T-cell (primary cell): ENCODE measurements at regions not wholly inside any gene's neighbourhood (a gene's known extent, or its start where the extent isn't known, plus 50 kb on each side); places are given as distances from the start of the nearest gene placed in this dataset.

Experiments used
- ATAC-seq, 4 experiments: fragments of 200-7000 bp in 3 of 4; fragments of 150-1000 bp in 1 of 4; cut with Tn5 transposase; replicated peaks in 1 of 4; 1 replicate in 3 of 4; 2 replicates in 1 of 4; pipeline ENCODE4 v1.10.0; 2021; ENCODE audit warnings: moderate library complexity in 3 of 4, mild to moderate bottlenecking in 2 of 4, moderate number of reproducible peaks in 1 of 4
- CTCF ChIA-PET, 2 donors: fragments of 300-600 bp; sonication (Branson Sonifier 250); formaldehyde crosslinking; loops; one replicate each; lab custom pipeline; 2022; ENCODE audit warnings: antibody characterized with exemption in 2 of 2; lab: Charles Lee
- POLR2A ChIA-PET, 2 donors: fragments of 300-600 bp; sonication (Branson Sonifier 250); formaldehyde crosslinking; loops; one replicate each; lab custom pipeline; 2022; ENCODE audit warnings: antibody characterized with exemption in 2 of 2; lab: Charles Lee
- DNase-seq, 35 experiments: peaks; one replicate each; pipeline versions ENCODE4 v3.0.0 to v3.0.0-alpha.2; 2013 to 2023
- H3K27ac ChIP-seq: one replicate; pipeline ENCODE4 v1.5.1; 2013; ENCODE audit warnings: low read length
- H3K27me3 ChIP-seq, 2 experiments: replicated peaks in 1 of 2; 1 replicate in 1 of 2; 2 replicates in 1 of 2; pipeline versions ENCODE4 v1.6.1 to v1.7.0; 2013; ENCODE audit warnings: low read length in 1 of 2, mixed read lengths in 1 of 2; ENCODE audit not compliant: control insufficient read depth in 2 of 2, insufficient read depth in 2 of 2; ENCODE audit errors: extremely low read depth in 1 of 2
- H3K36me3 ChIP-seq, 2 donors: 1 replicate in 1 of 2; 2 replicates in 1 of 2; pipeline versions ENCODE4 v1.6.1 to v1.7.0; 2013; ENCODE audit warnings: low read length in 1 of 2; ENCODE audit not compliant: control insufficient read depth in 2 of 2, insufficient read depth in 1 of 2; ENCODE audit errors: extremely low read depth in 1 of 2
- H3K4me1 ChIP-seq, 2 experiments: 1 replicate in 1 of 2; 2 replicates in 1 of 2; pipeline versions ENCODE4 v1.6.1 to v1.7.0; 2013; ENCODE audit warnings: low read length in 2 of 2, mixed read lengths in 1 of 2; ENCODE audit not compliant: insufficient read depth in 2 of 2, control insufficient read depth in 1 of 2; ENCODE audit errors: extremely low read depth in 1 of 2
- H3K4me3 ChIP-seq, 2 donors: 1 replicate in 1 of 2; 2 replicates in 1 of 2; pipeline versions ENCODE4 v1.5.1 to v1.7.0; 2013; ENCODE audit warnings: mild to moderate bottlenecking in 2 of 2, low read length in 1 of 2, moderate library complexity in 1 of 2; ENCODE audit not compliant: control insufficient read depth in 1 of 2; ENCODE audit errors: extremely low read depth in 1 of 2
- H3K9me3 ChIP-seq: 2 replicates; pipeline ENCODE4 v1.7.0; 2013
- H3K27ac Mint-ChIP-seq, 2 donors: one replicate each; pipeline ENCODE4 v1.8.0; 2020 to 2021; ENCODE audit warnings: mild to moderate bottlenecking in 2 of 2, mixed read lengths in 2 of 2
- H3K27me3 Mint-ChIP-seq, 2 donors: one replicate each; pipeline ENCODE4 v1.8.0; 2021 to 2022; ENCODE audit warnings: mixed read lengths in 2 of 2
- H3K36me3 Mint-ChIP-seq: one replicate; pipeline ENCODE4 v1.8.0; 2021; ENCODE audit warnings: mixed read lengths
- H3K4me1 Mint-ChIP-seq, 3 donors: one replicate each; pipeline ENCODE4 v1.8.0; 2020 to 2022; ENCODE audit warnings: mixed read lengths in 3 of 3, mild to moderate bottlenecking in 1 of 3
- H3K4me3 Mint-ChIP-seq, 3 donors: one replicate each; pipeline ENCODE4 v1.8.0; 2020 to 2022; ENCODE audit warnings: mild to moderate bottlenecking in 3 of 3, mixed read lengths in 3 of 3, moderate library complexity in 3 of 3
- H3K9me3 Mint-ChIP-seq, 3 donors: one replicate each; pipeline ENCODE4 v1.8.0; 2020 to 2022; ENCODE audit warnings: mixed read lengths in 3 of 3
- WGBS: methylation state at CpG from one replicate; pipeline ENCODE4 v1.1.5; 2013; ENCODE audit warnings: missing lambda C conversion rate; ENCODE audit not compliant: insufficient coverage; 5-methylcytosine and 5-hydroxymethylcytosine counted together

DNA sequence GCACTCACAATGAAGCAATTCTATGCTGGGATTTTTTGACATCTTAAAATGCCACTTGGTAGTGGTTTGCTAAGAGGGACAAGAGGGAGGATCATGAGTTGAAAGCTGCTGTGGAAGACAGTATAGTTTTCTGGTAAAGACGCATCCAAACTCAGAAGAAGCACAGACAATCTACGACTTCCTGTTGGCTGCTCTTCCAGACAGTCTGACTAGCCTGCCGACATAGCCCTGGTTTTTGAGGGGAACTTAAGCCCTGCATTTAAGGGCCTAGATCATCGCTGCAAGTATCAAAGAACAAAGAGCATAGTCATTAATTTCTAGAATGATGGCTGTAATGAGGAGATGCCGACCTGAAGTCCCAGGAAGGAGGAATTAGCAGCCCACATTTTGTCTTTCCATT lies 99.9 kb upstream of the IKZF1 start:
- peaks cover 35 to 46% of the 10 kb centered on the region in 2 experiments for H3K4me1 ChIP-seq
- POLR2A ChIA-PET: no interaction called here
- no peaks in the 10 kb centered on the region for H3K36me3 Mint-ChIP-seq
- H3K27me3 ChIP-seq: no peaks in the 10 kb centered on the region
- no peaks in the 10 kb centered on the region for H3K36me3 ChIP-seq
- 35% methylated on average over 4 of the region's 5 CpGs for WGBS
- H3K27me3 Mint-ChIP-seq: no peaks in the 10 kb centered on the region
- H3K27ac Mint-ChIP-seq: peak overlapping the region; percentile 91 to 93
- DNase-seq (peak in 8 of 35 experiments; percentile 16 to 58 (median 29)), ATAC-seq (peak in 2 of 4 experiments; percentile 20 to 56)
- H3K27ac ChIP-seq: no peak overlapping the region
- H3K4me3 Mint-ChIP-seq: peak overlapping the region in 1 of 3 donors; percentile 66
- CTCF ChIA-PET: interaction anchor here (0.7 to 3.9 kb wide), 22 partner anchors 56 to 426 kb away, joined by 3 to 103 read pairs (median 6); no protein-coding TSS in a partner anchor
- H3K9me3 Mint-ChIP-seq: no peaks in the 10 kb centered on the region
- no peaks in the 10 kb centered on the region for H3K9me3 ChIP-seq
- peaks cover 56 to 63% (median 63%) of the 10 kb centered on the region in 3 donors for H3K4me1 Mint-ChIP-seq
- no peak overlapping the region for H3K4me3 ChIP-seq

DNA sequence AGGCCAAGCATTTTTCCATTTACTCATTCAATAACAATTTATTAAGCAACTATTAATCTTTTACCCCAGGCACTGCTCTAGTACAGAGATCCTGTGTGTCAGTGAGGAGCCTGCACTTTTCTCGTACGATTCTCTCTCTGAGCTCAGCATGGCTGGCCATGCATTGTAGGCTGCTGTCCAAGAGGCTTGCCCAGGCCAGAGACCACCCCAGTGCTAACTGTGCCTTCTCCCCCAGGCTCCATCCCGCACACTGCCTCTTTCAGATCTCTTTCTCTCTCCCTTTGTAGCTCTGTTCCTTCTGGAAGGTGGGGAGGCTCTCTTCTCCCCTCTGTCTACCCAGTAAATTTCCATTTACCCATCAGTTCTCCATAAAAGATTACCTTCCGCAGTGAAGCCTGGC lies 101.0 kb upstream of the IKZF1 start:
- WGBS: 100% methylated on average over 2 of the region's 4 CpGs
- H3K36me3 ChIP-seq: no peaks in the 10 kb centered on the region
- DNase-seq (no peak), ATAC-seq (no peak)
- Mint-ChIP-seq H3K27ac (peak overlapping the region; percentile 91 to 93), H3K4me3 (no peak overlapping the region), H3K36me3 (no peaks in the 10 kb centered on the region), H3K9me3 (no peaks in the 10 kb centered on the region), H3K27me3 (no peaks in the 10 kb centered on the region), H3K4me1 (peaks cover 48 to 53% (median 53%) of the 10 kb centered on the region in 3 donors)
- no peaks in the 10 kb centered on the region for H3K27me3 ChIP-seq
- H3K4me3 ChIP-seq: no peak overlapping the region
- H3K9me3 ChIP-seq: no peaks in the 10 kb centered on the region
- H3K27ac ChIP-seq: no peak overlapping the region
- peaks cover 31 to 44% of the 10 kb centered on the region in 2 experiments for H3K4me1 ChIP-seq
- CTCF ChIA-PET: interaction anchor here (0.5 to 1.2 kb wide), 5 partner anchors 60 to 165 kb away, joined by 3 to 4 read pairs (median 4); partner anchors contain the start of gene IKZF1 (in 1 of the 2)
- POLR2A ChIA-PET: interaction anchor here in 1 of 2 donors (0.6 to 0.8 kb wide), 2 partner anchors 19 to 387 kb away, joined by 3 read pairs; no protein-coding TSS in a partner anchor

DNA sequence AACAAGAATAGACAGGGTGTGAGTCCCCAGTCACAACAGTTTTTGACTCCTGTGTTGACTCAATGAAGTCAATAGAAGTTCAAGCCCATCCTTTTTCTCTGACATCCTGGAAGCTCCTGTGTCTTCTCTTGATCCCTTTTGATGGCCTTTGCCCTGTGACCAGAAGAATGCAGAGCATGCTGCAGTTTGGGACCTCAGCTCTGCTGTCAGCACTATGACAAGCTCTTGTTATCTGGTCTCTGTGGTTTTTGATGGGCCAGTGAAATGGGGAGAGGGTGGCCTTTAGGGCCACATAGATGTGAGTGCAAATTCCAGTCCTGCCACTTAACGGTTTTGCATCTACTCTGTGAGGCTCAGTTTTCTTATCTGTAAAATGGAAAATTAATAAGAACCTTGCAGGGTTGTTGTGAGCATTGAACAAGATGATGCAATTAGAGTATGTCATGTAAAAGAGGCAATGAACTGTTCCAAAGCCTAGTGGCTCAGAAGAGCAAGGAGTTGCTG lies 102.4 kb upstream of the IKZF1 start:
- H3K9me3 ChIP-seq: no peaks in the 10 kb centered on the region
- H3K4me1 ChIP-seq: peaks cover 19 to 33% of the 10 kb centered on the region in 2 experiments
- ATAC-seq (no peak), DNase-seq (no peak)
- H3K4me3 Mint-ChIP-seq: no peak overlapping the region
- peaks cover 39 to 47% (median 44%) of the 10 kb centered on the region in 3 donors for H3K4me1 Mint-ChIP-seq
- POLR2A ChIA-PET: no interaction called here
- no peaks in the 10 kb centered on the region for H3K9me3 Mint-ChIP-seq
- no peaks in the 10 kb centered on the region for H3K27me3 Mint-ChIP-seq
- peaks cover 0 to 3% of the 10 kb centered on the region in 2 experiments for H3K27me3 ChIP-seq
- CTCF ChIA-PET: interaction anchor here in 1 of 2 donors (0.7 kb wide), 2 partner anchors 109 to 528 kb away, joined by 3 read pairs; no protein-coding TSS in a partner anchor
- 80% methylated on average over 1 of the region's 1 CpG for WGBS
- H3K4me3 ChIP-seq: no peak overlapping the region
- H3K27ac Mint-ChIP-seq: no peak overlapping the region
- no peaks in the 10 kb centered on the region for H3K36me3 Mint-ChIP-seq
- no peak overlapping the region for H3K27ac ChIP-seq
- H3K36me3 ChIP-seq: no peaks in the 10 kb centered on the region

DNA sequence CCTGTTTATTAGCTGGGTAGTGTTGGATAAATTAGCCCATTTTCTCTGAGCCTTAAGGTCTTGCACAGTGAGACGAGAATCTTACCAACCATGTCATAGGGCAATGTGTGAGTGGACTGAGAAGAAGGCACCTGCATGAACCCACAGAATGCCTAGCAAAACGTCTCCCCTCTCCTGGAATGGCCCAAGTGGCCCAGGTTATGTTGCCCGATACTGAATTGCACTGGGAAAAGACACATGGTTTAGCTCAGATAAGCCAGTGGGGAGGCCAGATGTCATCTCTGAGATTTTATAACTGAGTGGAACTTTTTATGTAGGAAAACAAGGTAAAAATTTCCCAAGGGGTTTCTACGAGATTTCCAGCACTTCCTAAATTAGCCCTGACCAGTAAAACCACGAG lies 104.7 kb upstream of the IKZF1 start:
- Histone ChIP-seq H3K4me1 (peaks cover 4 to 10% of the 10 kb centered on the region in 2 experiments), H3K36me3 (no peaks in the 10 kb centered on the region), H3K27me3 (peaks cover 0 to 5% of the 10 kb centered on the region in 2 experiments), H3K4me3 (no peak overlapping the region), H3K27ac (no peak overlapping the region), H3K9me3 (no peaks in the 10 kb centered on the region)
- H3K27me3 Mint-ChIP-seq: no peaks in the 10 kb centered on the region
- ATAC-seq: no peak
- H3K4me3 Mint-ChIP-seq: no peak overlapping the region
- CTCF ChIA-PET: interaction anchor here in 1 of 2 donors (0.7 kb wide), 1 partner anchor 167 kb away, joined by 3 read pairs; no protein-coding TSS in a partner anchor
- DNase-seq: no peak
- WGBS: no CpG with 5 or more reads among the region's 5 CpGs
- H3K4me1 Mint-ChIP-seq: peaks cover 16 to 25% (median 24%) of the 10 kb centered on the region in 3 donors
- no peaks in the 10 kb centered on the region for H3K9me3 Mint-ChIP-seq
- no peaks in the 10 kb centered on the region for H3K36me3 Mint-ChIP-seq
- POLR2A ChIA-PET: interaction anchor here in 1 of 2 donors (1.1 kb wide), 1 partner anchor 169 kb away, joined by 4 read pairs; no protein-coding TSS in a partner anchor
- H3K27ac Mint-ChIP-seq: no peak overlapping the region

DNA sequence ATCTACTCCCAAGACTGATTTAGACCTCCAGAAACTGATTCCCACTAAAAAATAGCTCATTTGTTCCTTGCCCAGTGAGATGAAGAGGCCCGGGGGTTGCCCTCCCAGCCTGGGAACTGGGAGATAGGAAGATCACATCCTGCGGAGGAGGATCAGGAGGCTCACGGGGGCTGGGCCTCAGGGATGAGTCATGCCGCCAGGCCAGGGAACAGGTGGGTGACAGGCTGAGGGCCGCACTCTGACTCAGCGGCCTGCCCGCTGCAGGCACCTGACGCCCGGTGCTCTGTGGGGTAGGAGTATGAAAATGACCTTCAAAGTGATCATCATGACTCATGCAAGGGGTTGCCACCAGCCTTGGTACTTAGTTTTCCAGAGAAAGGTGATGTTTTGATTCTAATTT lies 104.5 kb upstream of the ZPBP start:
- no peaks in the 10 kb centered on the region for H3K36me3 ChIP-seq
- peaks cover 0 to 3% of the 10 kb centered on the region in 2 experiments for H3K4me1 ChIP-seq
- H3K4me3 Mint-ChIP-seq: no peak overlapping the region
- 20% methylated on average over 3 of the region's 9 CpGs for WGBS
- peak in 3 of 35 experiments; percentile 36 to 46 (median 42) for DNase-seq
- peak overlapping the region in 1 of 2 donors; percentile 74 for H3K27ac Mint-ChIP-seq
- no peak overlapping the region for H3K27ac ChIP-seq
- H3K27me3 ChIP-seq: peaks cover 0 to 6% of the 10 kb centered on the region in 2 experiments
- POLR2A ChIA-PET: interaction anchor here in 1 of 2 donors (0.8 kb wide), 1 partner anchor 11 kb away, joined by 3 read pairs; no protein-coding TSS in a partner anchor
- H3K9me3 ChIP-seq: no peaks in the 10 kb centered on the region
- H3K36me3 Mint-ChIP-seq: no peaks in the 10 kb centered on the region
- peaks cover 0 to 12% (median 9%) of the 10 kb centered on the region in 3 donors for H3K4me1 Mint-ChIP-seq
- H3K4me3 ChIP-seq: no peak overlapping the region
- peak in 3 of 4 experiments; percentile 65 to 86 (median 79) for ATAC-seq
- no peaks in the 10 kb centered on the region for H3K9me3 Mint-ChIP-seq
- H3K27me3 Mint-ChIP-seq: no peaks in the 10 kb centered on the region
- CTCF ChIA-PET: interaction anchor here in 1 of 2 donors (0.7 to 1.0 kb wide), 2 partner anchors 9 to 221 kb away, joined by 3 read pairs; no protein-coding TSS in a partner anchor

DNA sequence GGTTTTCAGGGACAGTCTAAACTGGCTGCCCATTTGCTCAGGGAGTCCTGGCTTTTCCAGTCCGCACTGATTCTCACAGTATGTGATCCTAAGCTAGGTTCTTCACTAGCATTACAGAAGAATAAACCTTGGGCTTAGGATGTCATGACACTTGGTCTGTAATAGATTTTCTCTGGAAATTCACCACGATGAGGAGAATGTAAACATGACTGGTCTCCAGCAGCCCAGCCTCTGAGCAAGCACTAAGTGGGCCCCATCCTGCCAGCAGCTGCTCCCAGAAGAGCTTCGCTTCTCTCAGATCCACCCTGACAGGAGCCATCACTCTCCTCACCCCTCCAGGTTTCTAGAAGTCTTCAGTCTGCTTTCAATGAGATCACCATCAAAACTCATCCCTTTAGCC lies 103.7 kb upstream of the ZPBP start:
- H3K9me3 ChIP-seq: no peaks in the 10 kb centered on the region
- Mint-ChIP-seq H3K27me3 (no peaks in the 10 kb centered on the region), H3K4me3 (no peak overlapping the region), H3K27ac (no peak overlapping the region), H3K4me1 (peaks cover 0 to 12% (median 9%) of the 10 kb centered on the region in 3 donors), H3K9me3 (no peaks in the 10 kb centered on the region), H3K36me3 (no peaks in the 10 kb centered on the region)
- no peak for ATAC-seq
- no peaks in the 10 kb centered on the region for H3K36me3 ChIP-seq
- H3K4me3 ChIP-seq: no peak overlapping the region
- POLR2A ChIA-PET: no interaction called here
- WGBS: 79% methylated on average over 3 of the region's 3 CpGs
- peaks cover 0 to 3% of the 10 kb centered on the region in 2 experiments for H3K4me1 ChIP-seq
- no peak overlapping the region for H3K27ac ChIP-seq
- H3K27me3 ChIP-seq: peaks cover 0 to 11% of the 10 kb centered on the region in 2 experiments
- CTCF ChIA-PET: no interaction called here
- no peak for DNase-seq
